ENCODE measurements at regions not wholly inside any gene's neighbourhood (a gene's known extent, or its start where the extent isn't known, plus 50 kb on each side); places are given as distances from the start of the nearest gene placed in this dataset.

- TF ChIP-seq POLR2A (IDR thresholded peaks at IDR 0.05; ENCODE audit: extremely low read depth, insufficient read length): no peak
- TF ChIP-seq CTCF (IDR thresholded peaks at IDR 0.05; ENCODE audit: low read depth, low read length): no peak
- TF ChIP-seq, protein P1, sequence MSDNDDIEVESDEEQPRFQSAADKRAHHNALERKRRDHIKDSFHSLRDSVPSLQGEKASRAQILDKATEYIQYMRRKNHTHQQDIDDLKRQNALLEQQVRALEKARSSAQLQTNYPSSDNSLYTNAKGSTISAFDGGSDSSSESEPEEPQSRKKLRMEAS (IDR thresholded peaks at IDR 0.05; ENCODE audit: low read depth, low read length): no peak
- TF ChIP-seq MYC (IDR thresholded peaks at IDR 0.05; ENCODE audit: low read depth, low read length): no peak
- DNase-seq (ENCODE audit: low read depth): no peak
- no peak overlapping the region for H3K4me3 ChIP-seq (ENCODE audit: low read depth, low read length)
Measured at GRCh38 chr9:107855164-107855563, 365.6 kb upstream of the KLF4 start.

GRCh38 chr9:107853461-107853860, 363.9 kb upstream of the KLF4 start:
- no peak for TF ChIP-seq POLR2A (IDR thresholded peaks at IDR 0.05; ENCODE audit: extremely low read depth, insufficient read length)
- TF ChIP-seq CTCF (IDR thresholded peaks at IDR 0.05; ENCODE audit: low read depth, low read length): no peak
- TF ChIP-seq MYC (IDR thresholded peaks at IDR 0.05; ENCODE audit: low read depth, low read length): no peak
- TF ChIP-seq, protein P1 (IDR thresholded peaks at IDR 0.05; ENCODE audit: low read depth, low read length): no peak
- no peak for DNase-seq (ENCODE audit: low read depth)
- H3K4me3 ChIP-seq (ENCODE audit: low read depth, low read length): no peak overlapping the region

- H3K4me3 ChIP-seq (ENCODE audit: low read depth, low read length): no peak overlapping the region
- DNase-seq (ENCODE audit: low read depth): no peak
- TF ChIP-seq MYC (IDR thresholded peaks at IDR 0.05; ENCODE audit: low read depth, low read length) (no peak), CTCF (IDR thresholded peaks at IDR 0.05; ENCODE audit: low read depth, low read length) (no peak), POLR2A (IDR thresholded peaks at IDR 0.05; ENCODE audit: extremely low read depth, insufficient read length) (no peak)
- TF ChIP-seq, protein P1 (IDR thresholded peaks at IDR 0.05; ENCODE audit: low read depth, low read length): no peak
Measured at GRCh38 chr9:107852891-107853290, 363.3 kb upstream of the KLF4 start.

- TF ChIP-seq CTCF (IDR thresholded peaks at IDR 0.05; ENCODE audit: low read depth, low read length) (no peak), POLR2A (IDR thresholded peaks at IDR 0.05; ENCODE audit: extremely low read depth, insufficient read length) (no peak), MYC (IDR thresholded peaks at IDR 0.05; ENCODE audit: low read depth, low read length) (no peak)
- TF ChIP-seq, protein P1 (IDR thresholded peaks at IDR 0.05; ENCODE audit: low read depth, low read length): no peak
- DNase-seq (ENCODE audit: low read depth): no peak
- H3K4me3 ChIP-seq (ENCODE audit: low read depth, low read length): no peak overlapping the region
Measured at GRCh38 chr9:107850653-107851052, 361.1 kb upstream of the KLF4 start.

- H3K4me3 ChIP-seq (ENCODE audit: low read depth, low read length): no peak overlapping the region
- peak; percentile 45 for DNase-seq (ENCODE audit: low read depth)
- TF ChIP-seq POLR2A (IDR thresholded peaks at IDR 0.05; ENCODE audit: extremely low read depth, insufficient read length) (no peak), MYC (IDR thresholded peaks at IDR 0.05; ENCODE audit: low read depth, low read length) (no peak), CTCF (IDR thresholded peaks at IDR 0.05; ENCODE audit: low read depth, low read length) (no peak)
- TF ChIP-seq, protein P1 (IDR thresholded peaks at IDR 0.05; ENCODE audit: low read depth, low read length): no peak
Measured at GRCh38 chr9:107847978-107848964, 358.7 kb upstream of the KLF4 start.
